Stimulated activated memory B cell treated with anti-CD40 and anti-IgM and Interleukin-4, amounts not matched to agents 10 μg/mL and 1 μg/mL and 100 μg/mL, for 72 hours (primary cell): ENCODE measurements at regions not wholly inside any gene's neighbourhood (a gene's known extent, or its start where the extent isn't known, plus 50 kb on each side); places are given as distances from the start of the nearest gene placed in this dataset.
"Not testable (repeated sequence)": the region's sequence is repeated elsewhere in the genome, so short reads cannot be mapped to it uniquely, and the experiment has no call there.

Experiments used
- ATAC-seq: fragments of 150-1000 bp; cut with Tn5 transposase; 2 replicates; pipeline ENCODE4 v1.10.0; 2021
- H3K27ac Mint-ChIP-seq: one replicate; pipeline ENCODE4 v1.8.0; 2022; ENCODE audit warnings: mild to moderate bottlenecking, mixed read lengths
- H3K27me3 Mint-ChIP-seq: one replicate; pipeline ENCODE4 v1.8.0; 2022; ENCODE audit warnings: mixed read lengths
- H3K36me3 Mint-ChIP-seq: one replicate; pipeline ENCODE4 v1.8.0; 2022; ENCODE audit warnings: mixed read lengths
- H3K4me1 Mint-ChIP-seq: one replicate; pipeline ENCODE4 v1.8.0; 2022; ENCODE audit warnings: mixed read lengths
- H3K4me3 Mint-ChIP-seq: one replicate; pipeline ENCODE4 v1.8.0; 2022; ENCODE audit warnings: mild to moderate bottlenecking, moderate library complexity, mixed read lengths
- H3K9me3 Mint-ChIP-seq: one replicate; pipeline ENCODE4 v1.8.0; 2022; ENCODE audit warnings: mixed read lengths

DNA sequence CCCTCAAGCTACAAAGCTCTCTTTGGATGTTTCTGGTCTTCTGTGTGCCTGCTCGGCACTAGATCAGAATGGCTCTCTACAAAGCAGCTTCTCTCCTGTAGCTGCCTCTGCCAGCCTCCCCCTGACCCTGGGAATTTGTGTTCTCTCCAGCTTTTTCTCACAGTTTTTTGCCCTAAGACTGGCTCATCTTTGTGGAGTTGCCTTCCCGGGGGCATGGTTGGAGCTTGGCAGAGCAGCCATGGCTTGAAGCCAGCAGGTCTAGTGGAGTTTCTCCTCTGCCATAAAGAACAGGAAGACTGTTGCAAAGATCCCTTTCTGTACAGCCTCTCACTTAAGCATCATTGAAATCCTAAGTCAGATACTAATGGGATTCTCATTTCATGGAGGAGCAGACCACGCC lies 163.3 kb upstream of the MAMLD1 start:
- Mint-ChIP-seq H3K4me1 (peaks cover 8% of the 10 kb centered on the region), H3K9me3 (no peaks in the 10 kb centered on the region), H3K4me3 (no peak overlapping the region), H3K36me3 (no peaks in the 10 kb centered on the region), H3K27ac (no peak overlapping the region), H3K27me3 (no peaks in the 10 kb centered on the region)
- ATAC-seq, result no peak

DNA sequence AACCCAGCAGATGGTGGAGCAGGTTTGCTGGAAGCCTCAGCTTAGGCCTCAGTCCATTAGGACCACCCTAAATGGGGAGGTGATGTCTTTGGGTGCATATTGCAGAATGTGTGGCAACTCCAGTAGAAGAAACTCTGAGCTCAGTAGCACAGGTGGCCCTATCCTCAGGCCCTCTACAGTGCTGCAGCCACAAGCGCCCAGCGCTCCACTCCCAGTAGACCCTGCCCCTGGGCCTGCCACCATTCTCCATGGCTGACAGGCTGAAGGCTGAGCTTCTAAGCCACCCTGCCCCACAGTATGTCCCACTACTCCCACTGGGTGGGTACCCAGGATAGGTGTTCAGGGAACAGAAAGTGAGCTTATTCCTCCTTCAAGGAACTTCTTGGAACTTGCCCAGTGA lies 162.8 kb upstream of the MAMLD1 start:
- Mint-ChIP-seq H3K36me3 (no peaks in the 10 kb centered on the region), H3K27ac (no peak overlapping the region), H3K27me3 (no peaks in the 10 kb centered on the region), H3K4me3 (no peak overlapping the region), H3K4me1 (peaks cover 8% of the 10 kb centered on the region), H3K9me3 (no peaks in the 10 kb centered on the region)
- ATAC-seq, result no peak

DNA sequence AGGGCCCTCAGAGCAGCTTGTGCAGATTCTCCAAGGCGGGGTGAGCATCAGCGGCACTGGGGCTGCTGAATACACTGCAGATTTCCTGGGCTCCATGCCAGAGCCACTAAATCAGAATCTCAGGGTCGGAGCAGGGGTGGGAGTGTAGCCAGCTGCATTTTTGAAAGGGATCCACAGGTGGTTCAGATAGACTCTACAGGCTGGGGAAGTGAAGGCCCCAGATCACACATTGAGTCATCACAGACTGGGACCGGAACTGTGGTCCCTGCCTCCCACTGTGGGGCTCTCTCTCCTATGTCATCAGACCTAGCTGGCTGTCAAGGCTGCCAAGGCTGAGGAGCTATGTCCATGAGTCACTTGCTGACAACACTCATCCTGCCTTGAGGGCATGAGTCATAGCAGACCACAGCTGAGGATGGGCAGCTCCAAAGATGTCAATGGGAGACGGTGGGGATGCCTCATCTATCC lies 162.3 kb upstream of the MAMLD1 start:
- no peak overlapping the region for H3K4me3 Mint-ChIP-seq
- no peaks in the 10 kb centered on the region for H3K27me3 Mint-ChIP-seq
- ATAC-seq, result peak; percentile 95
- no peak overlapping the region for H3K27ac Mint-ChIP-seq
- H3K4me1 Mint-ChIP-seq, result peaks cover 8% of the 10 kb centered on the region
- no peaks in the 10 kb centered on the region for H3K36me3 Mint-ChIP-seq
- no peaks in the 10 kb centered on the region for H3K9me3 Mint-ChIP-seq

DNA sequence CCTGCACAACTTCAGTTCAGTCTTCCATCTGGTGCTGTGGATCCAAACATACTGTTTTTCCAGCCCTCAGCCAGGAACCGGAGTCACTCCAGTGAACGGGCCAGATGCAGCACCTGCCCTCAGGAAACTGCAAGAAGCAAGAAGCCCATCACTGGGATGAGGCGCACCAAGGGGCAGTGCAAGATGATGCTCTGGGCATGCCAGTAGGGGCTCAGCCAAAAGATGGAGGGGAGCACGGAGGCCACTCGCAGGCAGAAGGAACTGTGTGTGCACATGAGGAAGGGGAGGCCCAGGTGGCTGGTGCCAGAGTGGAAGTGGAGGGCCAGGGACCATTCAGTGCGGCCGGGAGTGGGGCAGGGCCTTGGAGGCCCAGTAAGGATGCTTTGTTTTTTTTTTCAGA lies 161.7 kb upstream of the MAMLD1 start:
- no peaks in the 10 kb centered on the region for H3K27me3 Mint-ChIP-seq
- no peaks in the 10 kb centered on the region for H3K9me3 Mint-ChIP-seq
- ATAC-seq, result no peak
- no peak overlapping the region for H3K4me3 Mint-ChIP-seq
- no peak overlapping the region for H3K27ac Mint-ChIP-seq
- peaks cover 8% of the 10 kb centered on the region for H3K4me1 Mint-ChIP-seq
- H3K36me3 Mint-ChIP-seq, result no peaks in the 10 kb centered on the region

DNA sequence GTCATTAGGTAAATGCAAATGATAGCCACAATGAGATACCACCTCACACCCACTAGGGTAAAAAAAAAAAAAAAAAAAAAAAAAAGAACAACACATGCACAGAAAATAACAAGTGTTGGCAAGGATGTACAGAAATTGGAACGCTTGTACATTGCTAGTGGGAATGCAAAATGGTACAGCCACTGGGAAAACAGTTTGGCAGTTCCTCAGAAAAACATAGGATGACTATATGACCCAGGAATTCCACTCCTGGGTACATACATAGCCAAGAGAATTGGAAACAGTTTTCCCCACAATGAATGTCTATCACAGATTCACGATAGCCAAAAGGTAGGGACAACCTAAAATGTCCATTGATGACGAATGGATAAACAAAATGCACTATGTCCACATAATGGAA lies 161.3 kb upstream of the MAMLD1 start:
- no peak overlapping the region for H3K27ac Mint-ChIP-seq

DNA sequence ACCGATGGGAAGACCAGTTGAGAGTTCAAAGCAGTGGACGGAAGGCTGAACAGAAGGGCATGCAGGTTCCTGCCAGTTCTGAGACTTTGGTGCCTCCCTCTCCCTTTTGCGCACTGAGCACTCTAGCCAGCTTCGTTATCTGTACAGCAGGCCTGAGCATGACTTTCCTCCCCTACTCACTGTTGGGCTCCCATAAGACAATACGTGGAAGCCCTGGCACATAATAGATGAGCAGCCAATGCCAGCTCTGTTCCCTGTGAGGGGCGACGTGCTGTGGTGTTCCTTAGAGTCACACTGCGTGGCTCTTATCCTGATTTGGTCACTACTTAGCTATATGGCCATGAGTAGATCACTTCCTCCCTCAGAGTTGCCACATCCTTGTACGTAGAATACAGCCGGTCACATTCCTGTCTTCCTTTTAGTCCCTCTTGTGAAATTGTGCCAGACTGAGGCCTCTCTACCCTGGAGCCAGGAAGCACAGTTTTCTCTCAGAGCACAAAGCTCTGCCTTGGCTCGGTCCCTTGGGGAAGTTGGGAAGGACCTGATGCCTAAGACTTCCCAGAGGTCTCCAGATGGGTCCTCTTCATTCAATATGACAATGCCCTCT lies 160.4 kb upstream of the MAMLD1 start:
- no peaks in the 10 kb centered on the region for H3K9me3 Mint-ChIP-seq
- H3K4me1 Mint-ChIP-seq, result peaks cover 8% of the 10 kb centered on the region
- H3K4me3 Mint-ChIP-seq, result no peak overlapping the region
- ATAC-seq, result no peak
- H3K27ac Mint-ChIP-seq, result no peak overlapping the region
- no peaks in the 10 kb centered on the region for H3K27me3 Mint-ChIP-seq
- H3K36me3 Mint-ChIP-seq, result no peaks in the 10 kb centered on the region

More for the DNA sequence above, 161.3 kb upstream of the MAMLD1 start:
- no peak for ATAC-seq
- Mint-ChIP-seq H3K27me3 (no peaks in the 10 kb centered on the region), H3K4me1 (peaks cover 8% of the 10 kb centered on the region), H3K9me3 (no peaks in the 10 kb centered on the region), H3K4me3 (no peak overlapping the region), H3K36me3 (no peaks in the 10 kb centered on the region)

DNA sequence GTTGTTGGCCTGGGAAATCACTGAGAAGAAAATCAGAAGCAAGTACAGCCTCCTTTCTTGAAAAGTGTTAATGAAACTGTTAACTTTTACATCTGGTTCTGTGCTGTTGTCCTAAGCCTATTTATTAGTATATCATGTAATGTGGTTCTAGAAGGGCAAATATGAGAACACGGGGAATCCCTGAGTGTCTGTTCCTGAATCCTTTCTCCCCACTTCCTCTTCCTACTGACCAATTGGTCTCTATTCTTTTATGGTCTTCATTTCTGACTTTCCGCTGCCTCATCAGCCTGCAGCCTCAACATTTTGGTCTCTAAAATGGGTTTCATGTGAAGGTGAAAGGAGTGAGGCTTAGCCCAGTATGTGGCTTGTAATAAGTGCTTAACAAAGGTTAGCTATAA lies 159.9 kb upstream of the MAMLD1 start:
- ATAC-seq, result no peak
- Mint-ChIP-seq H3K4me1 (peaks cover 8% of the 10 kb centered on the region), H3K27ac (no peak overlapping the region), H3K27me3 (no peaks in the 10 kb centered on the region), H3K36me3 (no peaks in the 10 kb centered on the region), H3K9me3 (no peaks in the 10 kb centered on the region), H3K4me3 (no peak overlapping the region)

DNA sequence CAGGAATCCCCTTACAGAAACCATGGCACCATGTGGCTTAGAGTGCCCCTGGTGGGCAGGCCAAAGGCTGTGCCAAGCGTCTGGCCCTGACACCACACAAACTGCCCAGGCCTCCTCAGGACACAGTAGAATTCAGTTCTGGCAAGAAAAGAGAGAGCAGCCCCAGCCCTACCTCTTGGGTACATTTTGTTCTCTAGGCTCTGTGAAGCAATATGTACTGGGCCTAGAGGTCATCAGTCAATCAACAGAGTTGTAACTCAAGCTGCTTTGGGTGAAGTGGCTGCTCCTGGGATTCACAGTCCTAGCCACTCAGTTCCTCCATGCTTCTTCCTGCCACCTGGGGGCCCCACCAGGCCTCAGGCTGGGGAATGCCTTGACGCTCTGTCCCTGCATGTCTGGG lies 158.1 kb upstream of the MAMLD1 start:
- Mint-ChIP-seq H3K4me3 (no peak overlapping the region), H3K27me3 (no peaks in the 10 kb centered on the region), H3K27ac (no peak overlapping the region), H3K4me1 (peaks cover 8% of the 10 kb centered on the region), H3K36me3 (no peaks in the 10 kb centered on the region), H3K9me3 (no peaks in the 10 kb centered on the region)
- no peak for ATAC-seq

DNA sequence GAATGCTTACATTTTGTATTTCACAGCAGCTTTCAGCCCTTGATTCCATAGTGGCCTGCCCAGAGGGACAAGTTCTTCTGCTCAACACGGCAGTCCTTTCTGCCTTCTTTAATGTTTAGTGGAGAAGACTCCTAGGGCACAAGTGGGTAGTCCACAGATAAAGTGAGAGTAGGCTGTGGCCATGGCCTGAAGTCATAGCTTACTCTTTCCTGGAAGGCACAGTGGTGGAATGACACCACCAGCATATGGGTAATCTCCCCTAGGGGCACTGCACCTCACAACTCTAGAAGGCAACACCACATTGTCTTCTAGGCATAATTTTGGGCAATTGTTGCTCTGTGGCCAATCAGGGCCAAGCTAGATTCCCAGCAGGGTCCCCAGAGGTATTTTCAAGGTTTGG lies 155.4 kb upstream of the MAMLD1 start:
- ATAC-seq, result no peak
- Mint-ChIP-seq H3K27me3 (no peaks in the 10 kb centered on the region), H3K9me3 (no peaks in the 10 kb centered on the region), H3K4me1 (no peaks in the 10 kb centered on the region), H3K4me3 (no peak overlapping the region), H3K27ac (no peak overlapping the region), H3K36me3 (no peaks in the 10 kb centered on the region)

DNA sequence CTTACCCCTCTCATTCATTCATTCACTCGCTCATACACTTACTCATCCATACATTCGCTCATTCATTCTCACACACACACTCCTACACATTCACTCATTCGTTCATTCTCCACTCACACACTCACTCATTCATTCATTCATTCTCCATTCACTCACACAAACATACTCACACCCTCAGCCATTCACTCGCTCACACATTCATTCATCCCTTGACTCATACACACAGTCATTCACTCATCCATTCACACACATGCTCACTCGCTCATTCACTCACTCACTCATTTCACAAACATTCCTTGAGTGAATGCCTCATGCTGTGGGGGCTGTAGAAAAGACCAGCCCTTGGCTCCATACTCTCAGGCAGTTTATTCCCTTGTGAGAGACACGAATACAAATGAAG lies 151.1 kb upstream of the MAMLD1 start:
- Mint-ChIP-seq H3K36me3 (no peaks in the 10 kb centered on the region), H3K9me3 (no peaks in the 10 kb centered on the region), H3K27me3 (no peaks in the 10 kb centered on the region), H3K27ac (no peak overlapping the region), H3K4me3 (no peak overlapping the region), H3K4me1 (no peaks in the 10 kb centered on the region)
- ATAC-seq, result no peak

DNA sequence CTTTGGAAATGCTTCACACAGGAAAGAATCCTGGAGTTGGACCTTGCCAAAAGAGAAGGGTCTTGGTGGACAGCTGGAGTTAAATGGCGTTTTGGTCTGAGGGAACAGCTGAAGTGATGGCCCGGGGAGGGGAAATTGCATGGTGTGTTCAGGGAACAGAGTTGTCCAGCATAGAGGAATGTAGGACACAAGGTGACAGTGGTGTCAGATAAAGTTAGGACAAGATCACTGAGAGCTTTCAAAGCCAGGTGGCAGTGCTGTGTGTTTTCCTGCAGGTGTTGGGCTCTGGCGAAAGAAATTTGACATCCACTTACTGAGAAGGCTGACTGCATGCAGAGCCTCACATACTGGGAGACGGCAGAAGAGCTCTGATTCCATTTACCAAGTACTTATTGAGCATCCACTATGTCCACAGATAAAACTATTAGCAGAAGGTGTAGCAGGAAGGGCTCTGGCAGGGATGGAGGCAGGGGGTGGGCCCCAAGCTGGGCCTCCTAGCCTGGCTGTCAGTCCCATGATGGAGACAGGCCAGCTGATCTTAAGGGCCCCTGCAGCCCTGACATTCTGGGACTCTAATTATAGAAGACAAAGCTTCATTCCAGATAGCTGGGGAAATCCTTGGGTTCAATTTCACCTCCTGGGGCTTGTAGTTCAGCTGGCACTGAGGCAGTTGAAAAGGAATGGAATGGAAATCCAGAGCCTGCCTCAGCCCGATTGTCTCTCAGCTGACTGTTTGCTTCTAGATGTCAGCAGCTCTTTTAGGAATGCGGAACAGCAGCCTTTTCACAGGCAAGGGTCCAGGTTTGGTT lies 150.2 kb upstream of the MAMLD1 start:
- H3K36me3 Mint-ChIP-seq, result no peaks in the 10 kb centered on the region
- no peak overlapping the region for H3K27ac Mint-ChIP-seq
- no peak for ATAC-seq
- no peaks in the 10 kb centered on the region for H3K27me3 Mint-ChIP-seq
- H3K4me1 Mint-ChIP-seq, result no peaks in the 10 kb centered on the region
- H3K9me3 Mint-ChIP-seq, result no peaks in the 10 kb centered on the region
- no peak overlapping the region for H3K4me3 Mint-ChIP-seq

DNA sequence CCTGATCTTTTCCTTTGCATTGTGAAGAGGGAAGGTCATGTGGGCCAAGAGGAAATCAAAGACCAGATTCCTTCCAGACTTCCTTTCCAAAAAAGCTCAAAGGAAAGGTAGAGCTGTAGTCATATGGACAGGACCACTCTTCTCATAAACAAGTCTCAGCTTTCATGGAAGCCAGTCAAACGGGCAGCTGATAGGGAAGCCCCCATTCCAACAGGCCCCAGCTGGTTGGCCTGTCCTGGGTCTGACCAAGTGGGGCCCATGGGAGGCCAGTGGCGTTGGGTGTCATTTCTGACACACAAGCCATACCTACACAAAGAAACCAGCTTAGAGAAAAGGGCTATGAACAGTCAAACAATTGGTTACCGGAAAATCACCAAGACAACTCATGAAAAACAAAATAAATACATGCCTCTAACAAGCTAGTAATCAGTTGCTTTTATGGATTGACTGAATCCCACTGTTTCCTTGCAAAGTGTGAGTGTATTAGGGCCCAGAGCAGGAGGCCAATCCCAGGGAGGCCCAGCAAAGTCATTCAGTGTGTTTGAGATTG lies 149.6 kb upstream of the MAMLD1 start:
- H3K27ac Mint-ChIP-seq, result no peak overlapping the region
- H3K4me3 Mint-ChIP-seq, result no peak overlapping the region
- H3K36me3 Mint-ChIP-seq, result no peaks in the 10 kb centered on the region
- no peaks in the 10 kb centered on the region for H3K27me3 Mint-ChIP-seq
- no peaks in the 10 kb centered on the region for H3K9me3 Mint-ChIP-seq
- H3K4me1 Mint-ChIP-seq, result no peaks in the 10 kb centered on the region
- no peak for ATAC-seq

DNA sequence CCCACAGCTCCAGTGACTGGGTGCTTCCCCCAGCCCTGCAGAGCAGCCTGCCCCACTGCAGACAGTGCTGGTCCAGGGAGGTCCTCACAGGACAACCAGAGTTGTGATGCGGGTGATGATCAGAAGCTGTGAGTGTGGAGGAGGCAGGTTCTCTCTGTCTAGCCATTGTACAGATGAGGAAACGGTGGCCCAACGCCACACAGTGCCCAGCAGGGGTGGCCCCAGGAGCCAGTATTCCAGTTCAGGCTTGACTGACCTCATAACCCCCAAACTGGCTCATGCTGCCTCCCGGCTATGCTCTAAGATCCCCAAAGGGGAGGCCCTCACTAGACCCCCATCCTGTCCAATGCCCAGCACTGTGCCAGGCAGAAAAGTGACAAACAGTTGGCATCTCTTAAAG lies 147.1 kb upstream of the MAMLD1 start:
- H3K9me3 Mint-ChIP-seq, H3K27me3 Mint-ChIP-seq, H3K4me3 Mint-ChIP-seq, H3K4me1 Mint-ChIP-seq, H3K36me3 Mint-ChIP-seq, H3K27ac Mint-ChIP-seq: not testable (repeated sequence)
- ATAC-seq, result peak; percentile 31

DNA sequence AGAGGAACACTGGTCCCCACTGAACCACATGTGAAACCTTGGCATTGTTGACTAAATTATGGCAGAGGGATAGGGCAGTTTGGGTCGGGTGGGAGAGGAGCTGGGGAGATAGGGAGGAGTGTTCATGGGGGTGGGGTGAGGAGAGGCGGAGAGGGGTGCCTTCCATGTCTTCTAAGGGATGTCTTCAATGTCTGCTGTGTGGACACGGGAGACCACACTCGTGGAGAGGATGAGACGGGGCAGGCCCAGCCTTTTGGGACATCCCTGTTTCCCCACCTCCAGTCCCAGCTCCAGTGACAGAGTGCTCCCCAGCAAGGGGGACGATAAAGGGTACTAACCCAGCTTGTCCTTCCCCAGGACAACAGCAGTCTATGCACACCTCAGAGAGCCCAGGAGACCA lies 146.4 kb upstream of the MAMLD1 start:
- H3K27ac Mint-ChIP-seq, result no peak overlapping the region
- peaks cover under 1% of the 10 kb centered on the region for H3K27me3 Mint-ChIP-seq
- no peak for ATAC-seq
- no peak overlapping the region for H3K4me3 Mint-ChIP-seq
- H3K4me1 Mint-ChIP-seq, result no peaks in the 10 kb centered on the region
- H3K36me3 Mint-ChIP-seq, result no peaks in the 10 kb centered on the region
- no peaks in the 10 kb centered on the region for H3K9me3 Mint-ChIP-seq

DNA sequence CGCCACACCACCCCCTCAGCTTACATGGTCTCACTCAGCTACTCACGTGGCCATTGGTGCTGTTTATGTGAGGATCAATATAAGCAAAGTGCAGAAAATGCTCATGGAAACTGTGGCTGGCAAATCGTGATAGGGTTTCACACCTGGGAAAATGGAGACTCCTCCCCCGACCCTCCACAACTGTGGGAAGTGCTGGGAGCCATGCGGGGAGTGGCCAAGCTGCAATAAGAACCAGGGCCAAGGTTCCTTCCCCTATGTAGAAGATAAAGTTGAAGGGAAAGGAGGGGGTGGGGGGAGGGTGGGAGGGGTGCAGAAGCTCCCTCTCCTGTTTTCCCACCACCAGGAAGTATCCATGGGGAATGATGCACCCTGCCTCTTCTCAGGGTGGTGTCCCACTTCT lies 145.5 kb upstream of the MAMLD1 start:
- Mint-ChIP-seq H3K27ac (no peak overlapping the region), H3K9me3 (no peaks in the 10 kb centered on the region), H3K4me3 (no peak overlapping the region), H3K36me3 (no peaks in the 10 kb centered on the region), H3K4me1 (no peaks in the 10 kb centered on the region), H3K27me3 (peaks cover 10% of the 10 kb centered on the region)
- no peak for ATAC-seq
